HG03139 (cell line): ENCODE measurements at regions not wholly inside any gene's neighbourhood (a gene's known extent, or its start where the extent isn't known, plus 50 kb on each side); places are given as distances from the start of the nearest gene placed in this dataset.

ENCODE experiments used
- ATAC-seq: cut with Tn5 transposase; IDR thresholded peaks from one replicate; pipeline ENCODE4 v1.9.1; 2021; ENCODE audit not compliant: unreplicated experiment

- ATAC-seq = no peak
These were observed 528.4 kb upstream of the SPHKAP start for GRCh38 chr2:228709788-228710371.

- ATAC-seq = no peak
These were observed 526.4 kb upstream of the SPHKAP start for GRCh38 chr2:228707846-228708245.

GRCh38 chr2:228705318-228705717, 523.8 kb upstream of the SPHKAP start:
- no peak for ATAC-seq

- no peak for ATAC-seq
These were observed 521.7 kb upstream of the SPHKAP start for GRCh38 chr2:228703152-228703551.

- no peak for ATAC-seq
These were observed 520.0 kb upstream of the SPHKAP start for GRCh38 chr2:228701506-228701905.

- ATAC-seq = no peak
These were observed 519.2 kb upstream of the SPHKAP start for GRCh38 chr2:228700638-228701037.

GRCh38 chr2:228699888-228700287, 518.4 kb upstream of the SPHKAP start:
- ATAC-seq = no peak

GRCh38 chr2:228699400-228699799, 517.9 kb upstream of the SPHKAP start:
- ATAC-seq = no peak

- ATAC-seq = no peak
These were observed 517.5 kb upstream of the SPHKAP start for GRCh38 chr2:228698963-228699362.

GRCh38 chr2:228697456-228697855, 516.0 kb upstream of the SPHKAP start:
- no peak for ATAC-seq

- ATAC-seq = no peak
These were observed 509.2 kb upstream of the SPHKAP start for GRCh38 chr2:228690681-228691080.

GRCh38 chr2:228689053-228689452, 507.6 kb upstream of the SPHKAP start:
- ATAC-seq = no peak

GRCh38 chr2:228688007-228688645, 506.6 kb upstream of the SPHKAP start:
- ATAC-seq = no peak

- no peak for ATAC-seq
These were observed 500.5 kb upstream of the SPHKAP start for GRCh38 chr2:228681979-228682378.

GRCh38 chr2:228681426-228681825, 499.9 kb upstream of the SPHKAP start:
- no peak for ATAC-seq

GRCh38 chr2:228678110-228678509, 496.6 kb upstream of the SPHKAP start:
- no peak for ATAC-seq

GRCh38 chr2:228675646-228676045, 494.2 kb upstream of the SPHKAP start:
- ATAC-seq = no peak

GRCh38 chr2:228675091-228675490, 493.6 kb upstream of the SPHKAP start:
- no peak for ATAC-seq

- ATAC-seq = no peak
These were observed 492.5 kb upstream of the SPHKAP start for GRCh38 chr2:228673876-228674554.

- no peak for ATAC-seq
These were observed 488.2 kb upstream of the SPHKAP start for GRCh38 chr2:228669690-228670089.

GRCh38 chr2:228665232-228665631, 483.7 kb upstream of the SPHKAP start:
- no peak for ATAC-seq

- ATAC-seq = no peak
These were observed 477.5 kb upstream of the SPHKAP start for GRCh38 chr2:228658998-228659397.
